ENCODE measurements at regions not wholly inside any gene's neighbourhood (a gene's known extent, or its start where the extent isn't known, plus 50 kb on each side); places are given as distances from the start of the nearest gene placed in this dataset.
"Not testable (repeated sequence)": the region's sequence is repeated elsewhere in the genome, so short reads cannot be mapped to it uniquely, and the experiment has no call there.

- DNase-seq: peak; percentile 10
Measured at GRCh38 chr17:70661342-70662222, 492.2 kb downstream of the KCNJ2 start.

GRCh38 chr17:70668276-70668937 lies 499.1 kb downstream of the KCNJ2 start:
- DNase-seq: no peak

GRCh38 chr17:70668938-70669778 lies 499.8 kb downstream of the KCNJ2 start:
- no peak for DNase-seq

GRCh38 chr17:70674061-70674460 lies 504.7 kb downstream of the KCNJ2 start:
- no peak for DNase-seq

- DNase-seq: no peak
Measured at GRCh38 chr17:70675070-70675590, 505.8 kb downstream of the KCNJ2 start.

GRCh38 chr17:70677783-70678647 lies 508.7 kb downstream of the KCNJ2 start:
- DNase-seq: no peak

GRCh38 chr17:70678889-70679288 lies 509.6 kb downstream of the KCNJ2 start:
- no peak for DNase-seq

- no peak for DNase-seq
Measured at GRCh38 chr17:70683936-70684335, 514.6 kb downstream of the KCNJ2 start.

- DNase-seq: no peak
Measured at GRCh38 chr17:70687421-70687820, 518.1 kb downstream of the KCNJ2 start.

GRCh38 chr17:70691150-70691549 lies 521.8 kb downstream of the KCNJ2 start:
- DNase-seq: no peak

GRCh38 chr17:70699408-70699807 lies 530.1 kb downstream of the KCNJ2 start:
- no peak for DNase-seq

- no peak for DNase-seq
Measured at GRCh38 chr17:70702683-70703255, 533.4 kb downstream of the KCNJ2 start.

- no peak for DNase-seq
Measured at GRCh38 chr17:70709596-70709995, 540.3 kb downstream of the KCNJ2 start.

GRCh38 chr17:70713694-70714093 lies 544.4 kb downstream of the KCNJ2 start:
- DNase-seq: no peak

GRCh38 chr17:70716551-70716950 lies 547.2 kb downstream of the KCNJ2 start:
- no peak for DNase-seq

- DNase-seq: no peak
Measured at GRCh38 chr17:70717042-70717441, 547.7 kb downstream of the KCNJ2 start.

- DNase-seq: no peak
Measured at GRCh38 chr17:70736375-70736957, 567.1 kb downstream of the KCNJ2 start.

- DNase-seq: no peak
Measured at GRCh38 chr17:70739065-70739464, 569.7 kb downstream of the KCNJ2 start.

- not testable (repeated sequence) for DNase-seq
Measured at GRCh38 chr17:70746574-70746973, 577.2 kb downstream of the KCNJ2 start.

GRCh38 chr17:70750983-70751382 lies 581.7 kb downstream of the KCNJ2 start:
- DNase-seq: no peak

- not testable (repeated sequence) for DNase-seq
Measured at GRCh38 chr17:70752461-70752860, 583.1 kb downstream of the KCNJ2 start.

Data from EL (cell line).